ENCODE measurements at regions not wholly inside any gene's neighbourhood (a gene's known extent, or its start where the extent isn't known, plus 50 kb on each side); places are given as distances from the start of the nearest gene placed in this dataset.
A peak's percentile ranks its signal among the peaks of the same experiment; 100 is the strongest.

DNA sequence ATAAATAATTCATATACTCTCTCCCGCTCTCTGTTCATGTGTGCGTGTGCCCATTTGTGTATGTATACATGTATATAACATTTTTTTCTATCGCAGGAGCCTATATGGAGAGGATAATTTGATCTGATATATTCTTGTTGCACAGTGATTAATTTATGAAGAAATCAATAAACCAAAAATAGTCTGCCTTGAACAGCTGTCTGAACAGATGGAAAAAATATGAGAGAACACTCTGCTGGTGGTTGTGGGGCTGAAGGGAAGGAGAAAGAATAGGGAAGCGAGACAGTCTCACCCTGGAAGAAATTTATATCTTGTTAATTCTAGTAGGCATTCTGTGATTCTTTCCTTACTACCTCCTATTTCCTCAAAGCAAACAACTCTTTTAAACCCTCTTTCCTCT, 96.6 kb upstream of the B3GAT2 start:
- H3K27ac ChIP-seq (replicated peaks) = no peak overlapping the region
- TF ChIP-seq, protein P1, sequence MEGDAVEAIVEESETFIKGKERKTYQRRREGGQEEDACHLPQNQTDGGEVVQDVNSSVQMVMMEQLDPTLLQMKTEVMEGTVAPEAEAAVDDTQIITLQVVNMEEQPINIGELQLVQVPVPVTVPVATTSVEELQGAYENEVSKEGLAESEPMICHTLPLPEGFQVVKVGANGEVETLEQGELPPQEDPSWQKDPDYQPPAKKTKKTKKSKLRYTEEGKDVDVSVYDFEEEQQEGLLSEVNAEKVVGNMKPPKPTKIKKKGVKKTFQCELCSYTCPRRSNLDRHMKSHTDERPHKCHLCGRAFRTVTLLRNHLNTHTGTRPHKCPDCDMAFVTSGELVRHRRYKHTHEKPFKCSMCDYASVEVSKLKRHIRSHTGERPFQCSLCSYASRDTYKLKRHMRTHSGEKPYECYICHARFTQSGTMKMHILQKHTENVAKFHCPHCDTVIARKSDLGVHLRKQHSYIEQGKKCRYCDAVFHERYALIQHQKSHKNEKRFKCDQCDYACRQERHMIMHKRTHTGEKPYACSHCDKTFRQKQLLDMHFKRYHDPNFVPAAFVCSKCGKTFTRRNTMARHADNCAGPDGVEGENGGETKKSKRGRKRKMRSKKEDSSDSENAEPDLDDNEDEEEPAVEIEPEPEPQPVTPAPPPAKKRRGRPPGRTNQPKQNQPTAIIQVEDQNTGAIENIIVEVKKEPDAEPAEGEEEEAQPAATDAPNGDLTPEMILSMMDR (IDR thresholded peaks at IDR 0.05; ENCODE audit: insufficient read depth, low read length) = no peak
- TF ChIP-seq SPI1 (IDR thresholded peaks at IDR 0.05; ENCODE audit: borderline replicate concordance, low read depth) (no peak), POLR2AphosphoS5 (IDR thresholded peaks at IDR 0.05; ENCODE audit: low read depth) (no peak), GABPA (IDR thresholded peaks at IDR 0.05; ENCODE audit: low read depth) (no peak)
- TF ChIP-seq, protein P2, sequence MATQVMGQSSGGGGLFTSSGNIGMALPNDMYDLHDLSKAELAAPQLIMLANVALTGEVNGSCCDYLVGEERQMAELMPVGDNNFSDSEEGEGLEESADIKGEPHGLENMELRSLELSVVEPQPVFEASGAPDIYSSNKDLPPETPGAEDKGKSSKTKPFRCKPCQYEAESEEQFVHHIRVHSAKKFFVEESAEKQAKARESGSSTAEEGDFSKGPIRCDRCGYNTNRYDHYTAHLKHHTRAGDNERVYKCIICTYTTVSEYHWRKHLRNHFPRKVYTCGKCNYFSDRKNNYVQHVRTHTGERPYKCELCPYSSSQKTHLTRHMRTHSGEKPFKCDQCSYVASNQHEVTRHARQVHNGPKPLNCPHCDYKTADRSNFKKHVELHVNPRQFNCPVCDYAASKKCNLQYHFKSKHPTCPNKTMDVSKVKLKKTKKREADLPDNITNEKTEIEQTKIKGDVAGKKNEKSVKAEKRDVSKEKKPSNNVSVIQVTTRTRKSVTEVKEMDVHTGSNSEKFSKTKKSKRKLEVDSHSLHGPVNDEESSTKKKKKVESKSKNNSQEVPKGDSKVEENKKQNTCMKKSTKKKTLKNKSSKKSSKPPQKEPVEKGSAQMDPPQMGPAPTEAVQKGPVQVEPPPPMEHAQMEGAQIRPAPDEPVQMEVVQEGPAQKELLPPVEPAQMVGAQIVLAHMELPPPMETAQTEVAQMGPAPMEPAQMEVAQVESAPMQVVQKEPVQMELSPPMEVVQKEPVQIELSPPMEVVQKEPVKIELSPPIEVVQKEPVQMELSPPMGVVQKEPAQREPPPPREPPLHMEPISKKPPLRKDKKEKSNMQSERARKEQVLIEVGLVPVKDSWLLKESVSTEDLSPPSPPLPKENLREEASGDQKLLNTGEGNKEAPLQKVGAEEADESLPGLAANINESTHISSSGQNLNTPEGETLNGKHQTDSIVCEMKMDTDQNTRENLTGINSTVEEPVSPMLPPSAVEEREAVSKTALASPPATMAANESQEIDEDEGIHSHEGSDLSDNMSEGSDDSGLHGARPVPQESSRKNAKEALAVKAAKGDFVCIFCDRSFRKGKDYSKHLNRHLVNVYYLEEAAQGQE (IDR thresholded peaks at IDR 0.05; ENCODE audit: insufficient replicate concordance, low read depth) = no peak
- H3K27me3 ChIP-seq (ENCODE audit: insufficient read depth, poor library complexity, severe bottlenecking) = no peaks in the 10 kb centered on the region
- no peak for DNase-seq (ENCODE audit: low read depth in 1 of 2, low spot score in 1 of 2)
- no peak overlapping the region for H3K4me3 ChIP-seq (replicated peaks; ENCODE audit: insufficient read depth, low read length)

DNA sequence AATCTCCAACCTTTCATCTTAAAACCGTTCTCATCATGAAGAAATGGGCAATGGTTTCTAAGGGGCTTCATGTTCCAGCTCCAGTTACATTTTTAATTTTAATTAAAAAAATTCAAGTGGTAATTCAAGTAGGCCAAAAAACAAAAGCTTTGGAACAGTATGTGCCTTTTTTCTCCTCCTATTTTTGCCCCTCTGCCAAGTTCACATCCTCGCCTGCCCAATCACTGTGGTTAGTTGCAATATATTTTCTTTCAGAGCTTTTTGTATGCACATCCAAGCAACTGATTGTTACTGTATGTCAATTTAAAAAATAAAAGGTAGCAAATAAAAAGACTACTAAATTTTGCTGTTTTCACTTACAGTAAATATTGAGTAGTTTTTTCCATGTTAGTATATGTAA, 99.8 kb upstream of the B3GAT2 start:
- H3K27ac ChIP-seq (replicated peaks) = no peak overlapping the region
- H3K27me3 ChIP-seq (ENCODE audit: insufficient read depth, poor library complexity, severe bottlenecking) = no peaks in the 10 kb centered on the region
- TF ChIP-seq, protein P1 (IDR thresholded peaks at IDR 0.05; ENCODE audit: insufficient read depth, low read length) = no peak
- TF ChIP-seq POLR2AphosphoS5 (IDR thresholded peaks at IDR 0.05; ENCODE audit: low read depth) (no peak), GABPA (IDR thresholded peaks at IDR 0.05; ENCODE audit: low read depth) (no peak)
- DNase-seq (ENCODE audit: low read depth in 1 of 2, low spot score in 1 of 2) = no peak
- H3K4me3 ChIP-seq (replicated peaks; ENCODE audit: insufficient read depth, low read length) = no peak overlapping the region

DNA sequence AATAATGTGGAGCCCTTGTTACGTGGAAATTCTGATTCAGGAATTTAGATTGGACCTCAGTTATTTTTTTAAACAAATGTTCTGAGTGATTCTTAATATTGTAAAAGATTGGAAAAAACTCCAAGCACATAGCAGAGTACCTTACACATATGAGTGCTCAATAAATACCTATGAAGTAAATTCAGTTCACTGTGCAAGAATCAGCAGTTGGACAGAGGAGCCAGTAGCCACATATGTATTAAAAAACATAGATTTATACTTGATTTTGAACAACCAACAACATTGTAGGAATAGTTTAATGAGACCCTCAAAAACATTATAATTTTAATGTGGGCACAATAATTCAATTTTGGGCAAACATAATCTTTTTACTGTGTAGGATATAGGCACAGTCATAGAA, 109.3 kb upstream of the B3GAT2 start:
- DNase-seq (ENCODE audit: low read depth in 1 of 2, low spot score in 1 of 2) = no peak
- no peak for TF ChIP-seq POLR2AphosphoS5 (IDR thresholded peaks at IDR 0.05; ENCODE audit: low read depth)
- TF ChIP-seq, protein P2 (IDR thresholded peaks at IDR 0.05; ENCODE audit: insufficient replicate concordance, low read depth) = peak; percentile 87
- no peaks in the 10 kb centered on the region for H3K27me3 ChIP-seq (ENCODE audit: insufficient read depth, poor library complexity, severe bottlenecking)
- H3K4me3 ChIP-seq (replicated peaks; ENCODE audit: insufficient read depth, low read length) = no peak overlapping the region
- H3K27ac ChIP-seq (replicated peaks) = no peak overlapping the region

DNA sequence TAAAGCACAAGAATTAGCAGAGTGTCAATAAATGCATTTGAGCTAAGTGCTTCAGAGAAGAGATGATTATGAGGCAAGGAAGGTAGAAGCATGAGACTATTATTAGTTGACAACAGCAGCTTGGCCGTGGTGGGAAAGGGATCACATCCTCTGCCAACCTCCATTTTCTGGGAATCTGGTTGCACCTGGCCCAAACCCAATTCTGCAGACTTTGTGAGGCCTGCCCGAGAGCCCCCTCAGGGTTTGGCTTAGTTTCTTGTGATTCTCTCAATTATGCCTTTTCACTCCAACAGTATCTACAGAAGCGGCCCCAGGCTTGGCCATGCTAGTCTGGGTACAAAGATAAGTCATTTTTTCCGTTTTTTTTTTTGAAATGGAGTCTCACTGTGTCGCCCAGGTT, 111.0 kb upstream of the B3GAT2 start:
- no peak for DNase-seq (ENCODE audit: low read depth in 1 of 2, low spot score in 1 of 2)
- no peaks in the 10 kb centered on the region for H3K27me3 ChIP-seq (ENCODE audit: insufficient read depth, poor library complexity, severe bottlenecking)
- no peak overlapping the region for H3K27ac ChIP-seq (replicated peaks)
- TF ChIP-seq GABPA (IDR thresholded peaks at IDR 0.05; ENCODE audit: low read depth) (no peak), SPI1 (IDR thresholded peaks at IDR 0.05; ENCODE audit: borderline replicate concordance, low read depth) (no peak), POLR2AphosphoS5 (IDR thresholded peaks at IDR 0.05; ENCODE audit: low read depth) (no peak)
- TF ChIP-seq, protein P1 (IDR thresholded peaks at IDR 0.05; ENCODE audit: insufficient read depth, low read length) = no peak
- TF ChIP-seq, protein P2 (IDR thresholded peaks at IDR 0.05; ENCODE audit: insufficient replicate concordance, low read depth) = no peak
- H3K4me3 ChIP-seq (replicated peaks; ENCODE audit: insufficient read depth, low read length) = no peak overlapping the region

Data from HL-60 (cell line).